ENCODE measurements at regions not wholly inside any gene's neighbourhood (a gene's known extent, or its start where the extent isn't known, plus 50 kb on each side); places are given as distances from the start of the nearest gene placed in this dataset.
A peak's percentile ranks its signal among the peaks of the same experiment; 100 is the strongest.

GRCh38 chr3:34859746-34860145 is 779.6 kb upstream of the ARPP21 start:
- Histone ChIP-seq H3K36me3 (ENCODE audit: control insufficient read depth, insufficient read depth, low read length) (no peaks in the 10 kb centered on the region), H3K4me3 (ENCODE audit: low read depth, low read length) (no peak overlapping the region), H3K27me3 (ENCODE audit: control insufficient read depth, insufficient read depth, low read length) (no peaks in the 10 kb centered on the region)
- TF ChIP-seq CTCF (IDR thresholded peaks at IDR 0.05; ENCODE audit: insufficient read depth, low read length, severe bottlenecking), result no peak
- DNase-seq (ENCODE audit: low read depth), result no peak
- FAIRE-seq, result no peak

- DNase-seq (ENCODE audit: low read depth) (no peak), FAIRE-seq (no peak)
- Histone ChIP-seq H3K4me3 (ENCODE audit: low read depth, low read length) (no peak overlapping the region), H3K27me3 (ENCODE audit: control insufficient read depth, insufficient read depth, low read length) (no peaks in the 10 kb centered on the region), H3K36me3 (ENCODE audit: control insufficient read depth, insufficient read depth, low read length) (no peaks in the 10 kb centered on the region)
- no peak for TF ChIP-seq CTCF (IDR thresholded peaks at IDR 0.05; ENCODE audit: insufficient read depth, low read length, severe bottlenecking)
Observed at GRCh38 chr3:34862456-34862855, 776.9 kb upstream of the ARPP21 start.

GRCh38 chr3:34863485-34863884 is 775.8 kb upstream of the ARPP21 start:
- FAIRE-seq, result no peak
- H3K27me3 ChIP-seq (ENCODE audit: control insufficient read depth, insufficient read depth, low read length), result no peaks in the 10 kb centered on the region
- no peak overlapping the region for H3K4me3 ChIP-seq (ENCODE audit: low read depth, low read length)
- no peaks in the 10 kb centered on the region for H3K36me3 ChIP-seq (ENCODE audit: control insufficient read depth, insufficient read depth, low read length)
- DNase-seq (ENCODE audit: low read depth), result no peak
- TF ChIP-seq CTCF (IDR thresholded peaks at IDR 0.05; ENCODE audit: insufficient read depth, low read length, severe bottlenecking), result no peak

GRCh38 chr3:34864011-34864410 is 775.3 kb upstream of the ARPP21 start:
- Histone ChIP-seq H3K27me3 (ENCODE audit: control insufficient read depth, insufficient read depth, low read length) (no peaks in the 10 kb centered on the region), H3K36me3 (ENCODE audit: control insufficient read depth, insufficient read depth, low read length) (no peaks in the 10 kb centered on the region), H3K4me3 (ENCODE audit: low read depth, low read length) (no peak overlapping the region)
- FAIRE-seq (no peak), DNase-seq (ENCODE audit: low read depth) (peak; percentile 21)
- TF ChIP-seq CTCF (IDR thresholded peaks at IDR 0.05; ENCODE audit: insufficient read depth, low read length, severe bottlenecking), result no peak

GRCh38 chr3:34865346-34865745 is 774.0 kb upstream of the ARPP21 start:
- TF ChIP-seq CTCF (IDR thresholded peaks at IDR 0.05; ENCODE audit: insufficient read depth, low read length, severe bottlenecking), result no peak
- Histone ChIP-seq H3K4me3 (ENCODE audit: low read depth, low read length) (no peak overlapping the region), H3K27me3 (ENCODE audit: control insufficient read depth, insufficient read depth, low read length) (no peaks in the 10 kb centered on the region), H3K36me3 (ENCODE audit: control insufficient read depth, insufficient read depth, low read length) (no peaks in the 10 kb centered on the region)
- DNase-seq (ENCODE audit: low read depth), result no peak
- no peak for FAIRE-seq

- no peak for FAIRE-seq
- no peak overlapping the region for H3K4me3 ChIP-seq (ENCODE audit: low read depth, low read length)
- H3K27me3 ChIP-seq (ENCODE audit: control insufficient read depth, insufficient read depth, low read length), result no peaks in the 10 kb centered on the region
- TF ChIP-seq CTCF (IDR thresholded peaks at IDR 0.05; ENCODE audit: insufficient read depth, low read length, severe bottlenecking), result no peak
- H3K36me3 ChIP-seq (ENCODE audit: control insufficient read depth, insufficient read depth, low read length), result no peaks in the 10 kb centered on the region
- no peak for DNase-seq (ENCODE audit: low read depth)
Observed at GRCh38 chr3:34868935-34869334, 770.4 kb upstream of the ARPP21 start.
